ENCODE measurements at regions not wholly inside any gene's neighbourhood (a gene's known extent, or its start where the extent isn't known, plus 50 kb on each side); places are given as distances from the start of the nearest gene placed in this dataset.
A peak's percentile ranks its signal among the peaks of the same experiment; 100 is the strongest.

DNA sequence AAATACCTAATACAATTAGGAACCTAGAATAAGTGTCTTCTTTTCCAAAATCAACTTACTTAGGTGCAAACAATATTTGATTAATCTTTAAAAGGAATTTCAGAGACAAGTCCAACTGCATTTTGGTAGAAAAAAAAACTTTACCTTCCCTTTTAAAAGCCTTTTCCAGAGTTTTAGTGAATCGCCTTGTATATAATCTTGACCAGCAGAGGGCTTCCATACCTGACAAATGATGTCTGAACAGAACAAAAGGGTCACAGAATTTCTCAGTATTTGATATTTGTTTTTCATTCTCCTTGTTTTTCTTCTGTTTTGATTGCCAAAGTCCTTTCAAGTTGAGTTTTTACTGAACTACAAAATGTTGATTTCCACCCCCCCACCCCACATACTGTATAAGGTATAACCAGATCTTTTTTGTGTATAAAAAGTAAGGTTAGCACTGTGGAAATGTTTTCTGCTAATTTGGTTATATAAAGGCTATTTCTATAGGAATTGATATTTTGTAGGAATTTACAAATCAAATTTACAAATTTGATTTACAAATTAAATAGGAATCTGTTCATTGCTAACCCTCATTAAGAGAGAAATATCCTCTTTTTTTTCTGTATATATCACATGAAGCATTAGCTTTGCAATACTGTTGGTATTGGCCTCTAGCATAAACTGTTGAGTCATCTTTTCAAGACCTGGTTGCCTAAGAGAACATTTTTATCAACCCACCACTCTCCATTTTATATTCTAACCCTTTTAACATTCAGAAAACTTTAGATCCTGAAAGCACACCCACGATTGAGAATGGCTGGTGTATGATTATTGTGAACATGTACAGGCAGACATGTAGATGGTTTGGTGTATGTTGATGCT lies 464.1 kb upstream of the RARB start:
- no peak overlapping the region for H3K4me3 ChIP-seq (ENCODE audit: low read length)
- TF ChIP-seq, protein P1, sequence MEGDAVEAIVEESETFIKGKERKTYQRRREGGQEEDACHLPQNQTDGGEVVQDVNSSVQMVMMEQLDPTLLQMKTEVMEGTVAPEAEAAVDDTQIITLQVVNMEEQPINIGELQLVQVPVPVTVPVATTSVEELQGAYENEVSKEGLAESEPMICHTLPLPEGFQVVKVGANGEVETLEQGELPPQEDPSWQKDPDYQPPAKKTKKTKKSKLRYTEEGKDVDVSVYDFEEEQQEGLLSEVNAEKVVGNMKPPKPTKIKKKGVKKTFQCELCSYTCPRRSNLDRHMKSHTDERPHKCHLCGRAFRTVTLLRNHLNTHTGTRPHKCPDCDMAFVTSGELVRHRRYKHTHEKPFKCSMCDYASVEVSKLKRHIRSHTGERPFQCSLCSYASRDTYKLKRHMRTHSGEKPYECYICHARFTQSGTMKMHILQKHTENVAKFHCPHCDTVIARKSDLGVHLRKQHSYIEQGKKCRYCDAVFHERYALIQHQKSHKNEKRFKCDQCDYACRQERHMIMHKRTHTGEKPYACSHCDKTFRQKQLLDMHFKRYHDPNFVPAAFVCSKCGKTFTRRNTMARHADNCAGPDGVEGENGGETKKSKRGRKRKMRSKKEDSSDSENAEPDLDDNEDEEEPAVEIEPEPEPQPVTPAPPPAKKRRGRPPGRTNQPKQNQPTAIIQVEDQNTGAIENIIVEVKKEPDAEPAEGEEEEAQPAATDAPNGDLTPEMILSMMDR (conservative IDR thresholded peaks at IDR 0.05; ENCODE audit: low read length): peak; percentile 53
- DNase-seq (ENCODE audit: low read depth): peak; percentile 16

DNA sequence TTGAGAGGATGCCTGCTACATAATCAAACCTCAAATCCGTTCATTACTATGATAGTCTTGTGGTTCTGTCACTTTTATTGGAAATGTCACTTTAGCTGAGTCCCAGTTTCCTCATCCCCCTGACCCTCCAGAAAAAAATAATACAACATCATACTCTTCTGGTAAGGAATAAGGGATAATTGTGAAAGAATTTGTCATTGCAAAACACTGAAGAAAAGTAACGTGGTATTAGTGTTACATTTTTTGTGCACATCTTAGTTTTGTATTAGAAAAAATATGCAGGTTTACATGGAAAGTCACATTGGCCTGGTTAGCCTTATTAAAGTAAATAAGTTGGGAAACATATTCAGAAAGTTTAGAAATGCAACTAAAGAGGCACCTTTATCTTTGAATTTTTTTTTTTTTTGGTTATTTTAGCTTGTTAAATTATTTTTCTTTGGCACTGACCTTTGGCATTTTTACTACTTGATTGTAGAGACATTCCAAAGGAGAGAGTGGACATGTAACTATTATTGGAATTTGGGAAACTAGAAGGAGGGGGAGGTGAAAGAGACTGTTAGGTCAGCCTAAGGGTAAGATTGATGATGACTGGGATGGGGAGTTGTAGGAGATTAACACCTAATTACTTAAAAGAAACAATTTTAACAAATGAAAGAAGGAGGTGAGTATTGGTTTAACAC lies 462.2 kb upstream of the RARB start:
- TF ChIP-seq, protein P1 (conservative IDR thresholded peaks at IDR 0.05; ENCODE audit: low read length): no peak
- DNase-seq (ENCODE audit: low read depth): no peak
- no peak overlapping the region for H3K4me3 ChIP-seq (ENCODE audit: low read length)

DNA sequence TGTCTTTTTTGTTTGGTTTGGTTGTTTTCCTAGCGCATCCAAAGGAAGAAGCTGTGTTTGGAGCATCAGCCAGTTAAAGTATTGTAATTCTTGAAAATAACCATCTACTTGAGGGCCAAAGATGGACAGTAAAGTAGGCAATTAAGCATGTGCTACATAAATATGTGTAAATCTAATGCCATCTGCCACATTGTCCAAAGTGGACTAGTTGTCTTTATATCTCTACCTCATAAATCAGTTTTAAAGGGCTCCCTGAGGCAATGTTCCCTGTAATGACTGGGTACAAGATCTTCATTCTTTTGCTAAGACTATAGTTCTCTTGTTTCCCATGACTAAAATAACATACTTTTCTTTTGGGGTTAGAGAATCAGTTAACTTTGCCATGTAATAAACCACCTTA lies 460.0 kb upstream of the RARB start:
- no peak for DNase-seq (ENCODE audit: low read depth)
- no peak overlapping the region for H3K4me3 ChIP-seq (ENCODE audit: low read length)
- TF ChIP-seq, protein P1 (conservative IDR thresholded peaks at IDR 0.05; ENCODE audit: low read length): no peak

DNA sequence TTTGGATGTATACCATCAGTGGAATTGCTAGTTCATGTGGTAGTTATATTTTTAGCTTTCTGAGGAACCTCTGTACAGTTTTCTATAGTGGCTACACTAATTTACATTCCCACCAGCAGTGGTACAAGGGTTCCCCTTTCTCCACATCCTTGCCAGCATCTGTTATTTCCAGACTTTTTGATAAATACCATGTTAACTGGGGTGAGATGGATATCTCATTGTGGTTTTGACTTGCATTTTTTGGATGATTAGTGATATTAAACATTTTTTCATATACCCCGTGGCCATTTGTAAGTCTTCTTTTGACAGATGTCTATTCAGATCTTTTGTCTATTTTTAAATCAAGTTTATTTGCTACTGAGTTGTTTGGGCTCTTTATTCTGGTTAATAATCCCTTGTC lies 455.6 kb upstream of the RARB start:
- TF ChIP-seq, protein P1 (conservative IDR thresholded peaks at IDR 0.05; ENCODE audit: low read length): no peak
- DNase-seq (ENCODE audit: low read depth): no peak
- H3K4me3 ChIP-seq (ENCODE audit: low read length): no peak overlapping the region

DNA sequence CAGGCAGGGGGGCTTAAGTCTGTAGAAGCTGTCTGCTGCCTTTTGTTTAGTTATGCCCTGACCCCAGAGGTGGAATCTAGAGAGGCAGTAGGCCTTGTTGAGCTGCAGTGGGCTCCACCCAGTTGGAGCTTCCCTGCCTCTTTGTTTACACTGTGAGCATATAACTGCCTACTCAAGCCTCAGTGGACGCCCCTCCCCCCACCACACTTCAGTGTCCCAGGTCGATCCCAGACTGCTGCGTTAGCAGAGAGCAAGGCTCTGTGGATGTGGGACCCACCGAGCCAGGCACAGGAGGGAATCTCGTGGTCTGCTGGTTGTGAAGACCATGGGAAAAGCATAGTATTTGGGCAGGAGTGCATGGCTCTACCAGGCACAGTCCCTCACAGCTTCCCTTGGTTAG lies 446.8 kb upstream of the RARB start:
- no peak overlapping the region for H3K4me3 ChIP-seq (ENCODE audit: low read length)
- TF ChIP-seq, protein P1 (conservative IDR thresholded peaks at IDR 0.05; ENCODE audit: low read length): no peak
- DNase-seq (ENCODE audit: low read depth): no peak

DNA sequence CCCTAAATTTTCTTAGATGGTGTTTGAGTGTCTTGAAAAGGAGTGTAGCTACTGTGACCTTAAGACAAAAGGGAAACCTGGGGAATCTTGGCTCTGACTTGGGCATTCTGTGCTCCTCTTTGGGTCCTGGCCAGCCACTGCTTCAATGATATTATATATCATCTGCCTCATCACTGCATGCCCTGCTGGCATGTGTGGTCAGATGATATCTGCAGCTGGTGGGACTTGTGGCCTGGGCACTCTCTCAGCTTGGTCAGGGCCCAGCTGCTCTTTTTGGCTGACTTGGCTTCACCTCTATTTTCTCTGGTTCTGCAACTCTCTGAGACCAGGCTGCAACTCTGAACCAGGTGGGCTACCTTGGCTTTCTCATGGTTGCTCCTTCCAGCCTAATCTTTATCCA lies 446.1 kb upstream of the RARB start:
- DNase-seq (ENCODE audit: low read depth): no peak
- H3K4me3 ChIP-seq (ENCODE audit: low read length): no peak overlapping the region
- TF ChIP-seq, protein P1 (conservative IDR thresholded peaks at IDR 0.05; ENCODE audit: low read length): no peak

DNA sequence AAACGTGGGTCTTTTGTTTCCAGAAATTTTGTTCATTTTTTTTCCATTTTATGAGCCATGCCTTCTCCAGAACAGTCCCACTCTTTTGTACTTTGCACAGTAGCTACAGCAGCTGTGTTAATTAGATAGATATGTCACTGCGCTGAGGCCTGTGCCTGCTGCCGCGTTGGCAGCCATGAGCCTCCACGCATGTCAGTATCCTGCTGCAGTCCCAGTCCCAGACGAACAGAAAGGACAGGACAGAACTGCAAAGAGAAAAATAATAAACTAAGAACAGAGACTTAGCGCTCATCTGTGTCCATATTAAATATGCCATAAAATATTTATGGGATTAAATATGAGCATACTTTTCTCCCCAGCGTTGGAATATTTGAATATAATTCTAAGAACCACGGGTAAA lies 442.4 kb upstream of the RARB start:
- no peak for DNase-seq (ENCODE audit: low read depth)
- no peak overlapping the region for H3K4me3 ChIP-seq (ENCODE audit: low read length)
- TF ChIP-seq, protein P1 (conservative IDR thresholded peaks at IDR 0.05; ENCODE audit: low read length): no peak

Data from AG10803 (cell line).